Activated CD8-positive, alpha-beta memory T cell treated with anti-CD3 and anti-CD28 coated beads for 1 hour (primary cell): ENCODE measurements at regions not wholly inside any gene's neighbourhood (a gene's known extent, or its start where the extent isn't known, plus 50 kb on each side); places are given as distances from the start of the nearest gene placed in this dataset.

Experiments
- DNase-seq, 2 donors: peaks; one replicate each; pipeline ENCODE4 v3.0.0-alpha.2; 2020; ENCODE audit warnings: low read depth in 1 of 2; ENCODE audit errors: extremely low read depth in 1 of 2

GRCh38 chr3:94935738-94936580 is 873.1 kb downstream of the NSUN3 start:
- DNase-seq: no peak

GRCh38 chr3:94937980-94938379 is 875.1 kb downstream of the NSUN3 start:
- no peak for DNase-seq

GRCh38 chr3:94946683-94947082 is 883.8 kb downstream of the NSUN3 start:
- no peak for DNase-seq

DNA sequence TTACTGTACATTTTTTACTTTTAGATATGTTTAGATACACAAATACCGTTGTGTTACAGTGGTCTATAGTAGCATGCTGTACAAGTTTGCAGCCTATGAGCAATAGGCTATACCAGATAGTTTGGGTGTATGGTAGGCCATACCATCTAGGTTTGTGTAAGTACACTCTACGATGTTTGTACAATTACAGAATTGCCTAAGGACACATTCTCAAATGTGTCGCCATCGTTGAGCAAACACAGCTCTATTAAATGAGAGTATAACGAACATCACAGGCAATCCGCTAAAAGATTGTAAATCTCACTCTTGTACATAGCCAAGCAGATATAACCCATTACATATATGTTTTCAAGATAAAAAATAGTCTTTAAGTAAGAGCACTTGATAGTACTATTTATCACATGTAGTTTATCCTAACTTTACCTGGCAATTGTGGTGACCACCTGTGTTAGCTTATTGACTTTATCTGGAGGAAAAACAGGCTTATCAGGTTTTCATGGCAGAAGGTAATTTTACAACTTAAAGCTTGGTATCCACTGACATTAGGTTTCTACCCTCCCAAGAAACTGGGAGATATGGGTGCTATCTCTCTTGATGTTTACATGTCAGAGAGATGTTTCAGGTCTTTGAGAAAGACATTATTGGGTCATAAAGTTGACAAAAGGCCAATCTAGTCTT is 898.7 kb downstream of the NSUN3 start:
- no peak for DNase-seq

GRCh38 chr3:94965867-94966475 is 903.1 kb downstream of the NSUN3 start:
- no peak for DNase-seq

- no peak for DNase-seq
Measured at GRCh38 chr3:94967196-94967595, 904.3 kb downstream of the NSUN3 start.

DNA sequence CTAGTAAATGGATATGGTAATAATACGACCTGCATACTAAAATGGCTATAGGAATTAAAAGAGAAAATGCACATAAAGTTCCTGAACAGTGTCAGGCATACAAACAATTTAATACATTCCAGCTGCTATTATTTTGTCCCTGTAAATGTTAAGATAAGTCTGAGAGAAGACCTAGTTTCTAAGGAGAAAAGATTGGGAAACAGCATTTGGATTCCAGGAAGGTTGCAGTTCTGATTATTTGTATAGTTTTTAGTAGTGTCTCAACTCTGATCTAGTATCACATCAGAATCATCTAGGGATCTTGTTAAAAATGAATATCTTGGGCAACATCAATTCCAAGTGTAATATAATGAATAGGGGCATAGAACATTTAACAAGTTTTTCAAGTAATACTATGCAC is 905.7 kb downstream of the NSUN3 start:
- no peak for DNase-seq

GRCh38 chr3:94972066-94972465 is 909.2 kb downstream of the NSUN3 start:
- no peak for DNase-seq

GRCh38 chr3:94978084-94978483 is 915.2 kb downstream of the NSUN3 start:
- no peak for DNase-seq

DNA sequence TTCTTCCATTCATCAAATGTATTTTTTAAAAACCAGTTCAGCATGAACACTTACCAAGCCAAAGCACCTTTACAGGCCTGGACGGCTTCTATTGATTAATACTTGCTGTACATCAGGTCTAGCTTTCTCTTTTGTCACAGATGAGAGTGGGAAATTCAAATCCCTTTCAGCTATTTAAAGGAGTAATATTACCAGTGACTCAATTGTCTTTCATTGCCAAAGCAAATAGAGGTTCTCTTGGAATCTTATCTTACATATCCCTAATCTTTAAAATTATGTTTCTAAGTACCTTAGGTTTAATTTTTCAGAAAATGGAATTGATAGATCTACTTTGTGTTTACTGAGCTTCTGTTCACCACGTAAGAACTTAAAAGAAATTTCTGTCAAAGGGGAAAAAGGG is 922.9 kb downstream of the NSUN3 start:
- no peak for DNase-seq

DNA sequence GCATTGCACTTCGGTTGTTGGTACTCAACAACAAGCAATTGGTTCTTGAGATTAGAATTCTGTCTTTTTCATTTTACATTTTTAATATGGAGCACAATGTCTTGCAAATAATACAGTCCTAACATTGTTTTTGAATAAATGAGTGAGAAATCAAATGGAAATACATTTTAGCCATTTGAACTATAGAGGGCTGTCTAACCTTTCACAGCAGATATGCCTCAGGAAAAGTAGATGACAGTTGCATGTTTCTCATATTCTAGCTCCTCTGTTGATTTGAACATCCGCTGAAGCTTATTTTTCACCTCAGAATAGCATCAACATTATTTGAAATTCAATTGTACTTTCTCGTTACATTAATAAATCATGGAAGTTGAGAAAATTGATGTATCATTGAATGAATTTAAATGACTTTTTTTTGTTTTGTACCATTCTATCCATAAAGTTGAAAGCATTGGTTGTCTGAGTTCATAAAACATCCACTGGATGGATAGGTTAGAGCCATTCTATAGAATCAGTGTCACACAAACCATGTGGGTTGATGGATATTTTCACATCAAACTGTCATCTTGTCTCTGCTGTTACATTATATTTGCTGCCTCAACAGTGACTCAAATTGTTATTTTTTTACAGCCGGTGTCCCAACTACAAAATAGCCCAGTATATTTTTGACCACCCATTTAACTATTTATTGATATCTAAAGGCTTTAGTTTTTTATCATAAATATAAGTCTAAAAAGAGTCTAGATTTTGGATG is 928.3 kb downstream of the NSUN3 start:
- DNase-seq: no peak

DNA sequence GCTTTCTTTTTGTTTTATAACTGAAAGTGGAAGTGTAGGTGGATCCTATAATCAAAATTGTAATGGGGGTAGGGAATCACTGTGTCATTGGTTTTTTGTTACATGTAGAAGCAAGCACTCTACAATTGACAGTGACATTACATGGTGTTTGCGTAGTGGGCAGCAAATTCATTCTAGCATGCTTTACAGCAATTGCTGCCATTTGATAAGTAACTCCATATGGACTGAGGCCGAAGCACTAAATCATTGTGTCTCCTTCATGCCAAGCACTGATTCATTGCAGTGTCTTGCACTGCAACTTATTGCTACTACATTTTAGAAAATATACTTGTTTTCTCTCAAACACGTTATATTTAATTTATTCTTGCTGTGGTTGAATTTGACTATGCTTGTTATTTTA is 933.9 kb downstream of the NSUN3 start:
- DNase-seq: no peak

DNA sequence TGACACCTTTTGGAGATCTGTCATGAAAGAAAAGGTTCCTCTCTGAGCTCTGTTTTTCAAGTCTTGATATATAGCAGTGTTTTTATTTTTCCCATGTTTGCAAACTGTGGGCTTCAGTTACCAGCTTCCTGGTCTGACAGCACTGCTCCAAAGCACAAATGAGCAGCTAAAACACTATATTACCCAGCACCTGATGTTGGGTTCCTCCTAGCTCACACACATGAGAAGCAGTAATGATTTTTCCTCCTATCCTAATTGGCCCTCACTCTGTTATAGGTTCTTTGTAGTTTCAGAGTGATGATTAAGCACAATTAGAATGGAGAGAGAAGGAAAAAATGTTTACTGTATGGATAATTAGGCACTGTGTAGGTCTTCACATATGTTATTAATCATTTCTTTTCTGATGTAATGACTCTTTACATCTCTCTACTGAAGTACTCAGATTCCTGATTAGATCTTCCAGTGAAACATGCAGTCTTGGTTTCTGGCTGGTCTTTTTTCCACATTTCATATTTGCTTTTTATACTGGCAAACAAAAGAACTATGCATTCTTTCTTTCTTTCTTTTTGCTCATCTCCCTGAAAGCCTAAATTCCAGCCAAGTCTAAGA is 939.7 kb downstream of the NSUN3 start:
- DNase-seq: no peak

DNA sequence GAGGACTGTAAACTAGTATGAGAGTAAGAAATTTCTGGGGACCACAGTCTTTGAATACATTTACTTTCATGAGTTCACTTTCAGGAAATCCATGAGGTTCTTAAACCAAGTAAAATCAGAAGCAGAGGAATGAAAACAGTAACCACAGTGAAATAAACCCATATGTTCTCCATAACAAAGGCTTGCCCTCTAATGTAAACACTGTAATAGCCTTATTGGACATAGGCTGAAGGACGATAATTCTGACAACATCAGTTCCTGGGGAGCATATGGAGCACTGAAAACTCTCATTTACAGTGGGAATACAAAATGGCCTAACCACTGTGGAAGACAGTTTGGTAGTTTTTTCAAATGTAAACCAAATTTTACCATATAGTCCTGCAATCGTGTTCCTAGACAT is 965.8 kb downstream of the NSUN3 start:
- DNase-seq: no peak

- DNase-seq: no peak
Measured at GRCh38 chr3:95029644-95030043, 966.8 kb downstream of the NSUN3 start.

- no peak for DNase-seq
Measured at GRCh38 chr3:95036526-95037021, 973.7 kb downstream of the NSUN3 start.

- no peak for DNase-seq
Measured at GRCh38 chr3:95037097-95037496, 974.2 kb downstream of the NSUN3 start.

- DNase-seq: no peak
Measured at GRCh38 chr3:95037927-95038326, 975.1 kb downstream of the NSUN3 start.

DNA sequence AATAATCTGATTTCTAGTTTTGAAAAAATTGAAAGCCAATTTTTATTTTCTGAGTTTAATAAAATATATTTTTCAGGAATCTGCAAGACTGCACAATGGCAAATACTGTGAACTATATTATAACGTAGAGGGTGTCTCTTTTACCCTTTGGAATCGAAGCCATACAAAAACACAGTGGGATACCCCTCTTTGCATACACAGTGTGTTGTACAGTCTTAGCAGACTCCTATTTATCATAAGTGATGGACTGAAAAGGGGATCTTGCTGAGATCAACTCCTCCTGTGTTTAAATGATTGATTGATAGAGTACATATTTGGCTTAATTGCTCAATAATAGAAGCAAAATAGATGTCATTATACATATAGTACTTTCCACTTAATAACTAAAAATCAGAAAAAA is 981.2 kb downstream of the NSUN3 start:
- DNase-seq: no peak

GRCh38 chr3:95048564-95048963 is 985.7 kb downstream of the NSUN3 start:
- DNase-seq: no peak

GRCh38 chr3:95049841-95050240 is 987.0 kb downstream of the NSUN3 start:
- DNase-seq: no peak
